ENCODE measurements at regions not wholly inside any gene's neighbourhood (a gene's known extent, or its start where the extent isn't known, plus 50 kb on each side); places are given as distances from the start of the nearest gene placed in this dataset.

DNA sequence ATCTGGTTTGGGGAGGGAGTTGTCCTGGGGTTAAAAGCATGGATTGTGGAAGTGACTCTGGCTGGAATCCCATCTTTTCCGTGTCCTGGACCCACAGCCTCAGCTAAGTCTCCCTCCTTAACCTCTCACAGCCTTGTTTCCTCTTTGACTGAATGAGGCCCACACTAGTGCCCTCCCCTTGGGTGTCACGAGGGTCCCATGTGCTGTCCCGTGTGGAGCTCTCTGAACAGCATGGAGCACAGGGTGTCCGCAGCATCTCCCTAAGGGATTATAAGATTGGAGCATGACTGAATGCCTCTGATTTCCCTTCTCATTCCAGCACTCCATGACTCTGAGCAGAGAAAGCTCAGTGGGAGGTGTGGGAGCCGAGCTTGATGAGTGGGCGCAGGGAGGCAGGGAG is 182.5 kb downstream of the TEX29 start:
- TF ChIP-seq CTCF (conservative IDR thresholded peaks at IDR 0.05; ENCODE audit: control insufficient read depth, insufficient read depth, low read depth, low read length): no peak
- DNase-seq (ENCODE audit: low read depth): no peak
- H3K4me3 ChIP-seq (ENCODE audit: control insufficient read depth, low read depth, low read length): no peak overlapping the region

DNA sequence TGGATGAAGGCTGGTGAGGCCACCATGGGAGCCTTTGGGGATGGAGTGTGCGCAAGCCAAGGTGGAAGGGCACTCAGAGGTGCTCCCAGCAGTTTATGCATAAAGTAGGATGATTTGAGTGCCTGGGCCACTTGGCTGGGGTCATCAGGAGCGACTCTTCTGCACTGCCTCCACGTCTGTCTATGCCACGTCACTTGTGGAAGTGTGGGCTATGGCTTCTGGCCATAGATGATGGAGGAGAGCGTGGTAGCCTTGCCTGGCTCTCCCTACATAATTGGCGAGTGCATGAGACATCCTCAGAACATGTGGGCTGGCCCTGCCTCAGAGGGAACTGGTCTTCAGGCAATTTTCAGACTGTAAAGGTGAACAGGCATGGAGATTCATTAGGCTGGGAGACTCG is 182.9 kb downstream of the TEX29 start:
- H3K4me3 ChIP-seq (ENCODE audit: control insufficient read depth, low read depth, low read length): no peak overlapping the region
- DNase-seq (ENCODE audit: low read depth): no peak
- no peak for TF ChIP-seq CTCF (conservative IDR thresholded peaks at IDR 0.05; ENCODE audit: control insufficient read depth, insufficient read depth, low read depth, low read length)

DNA sequence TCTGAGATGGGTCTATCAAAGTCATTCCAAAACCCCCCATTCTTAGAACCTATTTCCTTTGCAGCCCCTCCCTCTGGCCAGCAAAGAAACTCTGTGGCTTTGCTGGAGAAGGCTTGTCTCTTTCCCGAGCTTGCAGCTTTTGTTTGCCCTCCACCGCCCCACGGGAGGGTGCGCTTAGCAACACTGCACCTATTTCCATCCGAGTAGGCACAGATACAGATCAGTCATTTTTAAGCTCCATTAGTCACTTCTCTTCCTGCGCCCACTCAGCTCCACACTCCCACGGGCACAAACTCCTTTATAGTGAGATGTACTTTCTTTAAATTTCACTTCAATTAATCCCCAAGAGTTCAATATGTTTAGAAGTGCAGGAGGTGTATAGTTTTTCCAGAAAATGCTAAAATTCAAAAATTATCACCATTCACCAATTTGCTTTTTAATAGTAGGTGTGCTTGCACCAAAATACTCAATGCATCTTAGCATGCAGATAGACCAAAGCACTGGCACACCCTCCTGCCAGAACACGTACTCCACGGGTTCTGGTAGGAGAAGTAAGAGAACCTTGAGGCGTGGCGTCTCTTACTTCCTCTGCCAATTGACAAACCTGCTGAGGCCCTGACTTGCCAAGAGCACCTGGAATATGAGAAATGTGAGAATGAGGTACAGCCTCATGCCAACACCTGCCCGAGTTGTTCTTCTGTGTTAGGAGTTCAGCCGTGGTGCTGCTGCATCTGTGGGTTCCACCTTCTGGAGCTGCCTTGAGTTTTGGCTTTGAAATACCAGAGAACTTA is 183.7 kb downstream of the TEX29 start:
- no peak overlapping the region for H3K4me3 ChIP-seq (ENCODE audit: control insufficient read depth, low read depth, low read length)
- no peak for TF ChIP-seq CTCF (conservative IDR thresholded peaks at IDR 0.05; ENCODE audit: control insufficient read depth, insufficient read depth, low read depth, low read length)
- no peak for DNase-seq (ENCODE audit: low read depth)

DNA sequence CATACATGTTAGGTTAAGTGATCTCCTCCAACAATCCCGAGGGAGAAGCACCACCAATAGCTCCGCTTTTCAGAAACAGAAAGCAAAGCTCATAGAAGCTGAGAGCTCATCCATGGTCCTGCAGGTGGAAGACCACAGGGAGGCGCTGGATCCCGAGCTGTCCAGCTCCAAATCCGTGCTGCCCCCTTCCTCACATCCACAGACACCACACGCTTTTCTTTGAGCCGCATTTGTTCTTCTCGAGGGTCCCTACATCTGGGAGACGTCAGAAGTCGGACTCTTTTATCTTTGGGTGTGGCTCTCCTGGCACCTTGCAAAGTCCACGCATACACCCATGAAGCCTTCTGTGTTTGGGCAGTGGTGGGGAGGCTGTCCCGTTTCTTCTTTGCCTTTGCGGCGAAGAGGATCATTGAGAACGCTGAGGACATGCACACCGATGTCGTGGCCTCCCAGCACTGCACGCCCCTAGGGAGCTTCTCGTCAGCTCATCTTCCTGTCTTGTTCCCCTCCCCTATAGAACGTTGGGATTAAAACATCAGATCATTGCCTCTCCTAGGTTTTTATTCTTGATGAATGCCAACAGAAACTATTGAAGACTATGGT is 184.8 kb downstream of the TEX29 start:
- no peak overlapping the region for H3K4me3 ChIP-seq (ENCODE audit: control insufficient read depth, low read depth, low read length)
- no peak for DNase-seq (ENCODE audit: low read depth)
- TF ChIP-seq CTCF (conservative IDR thresholded peaks at IDR 0.05; ENCODE audit: control insufficient read depth, insufficient read depth, low read depth, low read length): no peak

- H3K4me3 ChIP-seq (ENCODE audit: control insufficient read depth, low read depth, low read length): no peak overlapping the region
- no peak for TF ChIP-seq CTCF (conservative IDR thresholded peaks at IDR 0.05; ENCODE audit: control insufficient read depth, insufficient read depth, low read depth, low read length)
- DNase-seq (ENCODE audit: low read depth): no peak
Measured at GRCh38 chr13:111506125-111506524, 185.7 kb downstream of the TEX29 start.

GRCh38 chr13:111506621-111507020 is 186.2 kb downstream of the TEX29 start:
- DNase-seq (ENCODE audit: low read depth): no peak
- no peak for TF ChIP-seq CTCF (conservative IDR thresholded peaks at IDR 0.05; ENCODE audit: control insufficient read depth, insufficient read depth, low read depth, low read length)
- no peak overlapping the region for H3K4me3 ChIP-seq (ENCODE audit: control insufficient read depth, low read depth, low read length)
